ENCODE measurements at regions not wholly inside any gene's neighbourhood (a gene's known extent, or its start where the extent isn't known, plus 50 kb on each side); places are given as distances from the start of the nearest gene placed in this dataset.

DNA sequence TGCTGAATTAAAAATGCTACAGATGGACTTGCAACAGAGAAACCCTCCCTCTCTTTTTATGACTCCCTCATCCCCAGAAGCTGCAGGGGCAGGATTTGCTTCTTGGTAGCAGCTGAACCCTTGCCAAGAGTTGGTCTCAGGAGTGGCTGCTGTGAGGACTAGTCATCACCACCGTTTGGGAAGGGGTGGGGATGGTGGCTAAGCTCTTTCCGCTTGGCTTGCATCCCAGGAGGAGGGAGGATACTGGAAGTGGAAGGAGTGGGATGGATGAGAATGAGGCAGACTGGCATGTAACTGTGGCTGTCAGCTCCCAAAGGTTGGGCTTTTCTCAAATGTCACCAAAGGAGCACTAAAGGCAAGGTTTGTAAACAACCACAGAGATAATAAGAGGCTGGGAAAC is 50.8 kb upstream of the COL24A1 start:
- H3K36me3 ChIP-seq, result no peaks in the 10 kb centered on the region
- no peaks in the 10 kb centered on the region for H4K20me1 ChIP-seq
- H3K9ac ChIP-seq, result no peak overlapping the region
- no peaks in the 10 kb centered on the region for H3K4me1 ChIP-seq
- H3K4me2 ChIP-seq, result no peak overlapping the region
- no peaks in the 10 kb centered on the region for H3K27me3 ChIP-seq
- no peak for TF ChIP-seq Cebpa-rat (IDR thresholded peaks at IDR 0.05)
- no peak overlapping the region for H3K27ac ChIP-seq
- H3K4me3 ChIP-seq, result no peak overlapping the region
- H3K9me3 ChIP-seq, result no peaks in the 10 kb centered on the region

All from BLaER1 (cell line).